ENCODE measurements at regions not wholly inside any gene's neighbourhood (a gene's known extent, or its start where the extent isn't known, plus 50 kb on each side); places are given as distances from the start of the nearest gene placed in this dataset.

- intact Hi-C loops (cut with DNase I) = no loop called here
- no peak for ATAC-seq
- DNase-seq (ENCODE audit: missing footprints) = no peak
Observed at GRCh38 chr6:163731215-163732013, 316.9 kb downstream of the QKI start.

GRCh38 chr6:163730246-163731210 is 316.0 kb downstream of the QKI start:
- DNase-seq (ENCODE audit: missing footprints) = no peak
- intact Hi-C loops (cut with DNase I) = no loop called here
- no peak for ATAC-seq

GRCh38 chr6:163729127-163729872 is 314.8 kb downstream of the QKI start:
- intact Hi-C loops (cut with DNase I) = no loop called here
- no peak for ATAC-seq

GRCh38 chr6:163728442-163729126 is 314.1 kb downstream of the QKI start:
- no peak for ATAC-seq
- intact Hi-C loops (cut with DNase I) = no loop called here
- DNase-seq (ENCODE audit: missing footprints) = no peak

More at GRCh38 chr6:163729127-163729872, 314.8 kb downstream of the QKI start:
- no peak for DNase-seq (ENCODE audit: missing footprints)

GRCh38 chr6:163726037-163726695 is 311.6 kb downstream of the QKI start:
- no peak for ATAC-seq

GRCh38 chr6:163725008-163725941 is 310.8 kb downstream of the QKI start:
- DNase-seq (ENCODE audit: missing footprints) (no peak), ATAC-seq (no peak)
- intact Hi-C loops (cut with DNase I) = no loop called here

More at GRCh38 chr6:163726037-163726695, 311.6 kb downstream of the QKI start:
- DNase-seq (ENCODE audit: missing footprints) = no peak
- intact Hi-C loops (cut with DNase I) = no loop called here

GRCh38 chr6:163724196-163724595 is 309.7 kb downstream of the QKI start:
- ATAC-seq = no peak
- no peak for DNase-seq (ENCODE audit: missing footprints)
- intact Hi-C loops (cut with DNase I) = no loop called here

- DNase-seq (ENCODE audit: missing footprints) (no peak), ATAC-seq (no peak)
- intact Hi-C loops (cut with DNase I) = no loop called here
Observed at GRCh38 chr6:163723759-163724158, 309.2 kb downstream of the QKI start.

GRCh38 chr6:163721922-163722692 is 307.6 kb downstream of the QKI start:
- DNase-seq (ENCODE audit: missing footprints) = no peak
- intact Hi-C loops (cut with DNase I) = no loop called here
- no peak for ATAC-seq

GRCh38 chr6:163721435-163721834 is 306.9 kb downstream of the QKI start:
- intact Hi-C loops (cut with DNase I) = no loop called here
- DNase-seq (ENCODE audit: missing footprints) (no peak), ATAC-seq (no peak)

- ATAC-seq (no peak), DNase-seq (ENCODE audit: missing footprints) (no peak)
- intact Hi-C loops (cut with DNase I) = no loop called here
Observed at GRCh38 chr6:163720460-163721235, 306.1 kb downstream of the QKI start.

GRCh38 chr6:163720005-163720404 is 305.5 kb downstream of the QKI start:
- ATAC-seq = no peak
- DNase-seq (ENCODE audit: missing footprints) = no peak
- intact Hi-C loops (cut with DNase I) = no loop called here

- no peak for DNase-seq (ENCODE audit: missing footprints)
- no peak for ATAC-seq
- intact Hi-C loops (cut with DNase I) = no loop called here
Observed at GRCh38 chr6:163719028-163719742, 304.7 kb downstream of the QKI start.

- ATAC-seq = no peak
- intact Hi-C loops (cut with DNase I) = no loop called here
- no peak for DNase-seq (ENCODE audit: missing footprints)
Observed at GRCh38 chr6:163718537-163718936, 304.0 kb downstream of the QKI start.
